ENCODE measurements at regions not wholly inside any gene's neighbourhood (a gene's known extent, or its start where the extent isn't known, plus 50 kb on each side); places are given as distances from the start of the nearest gene placed in this dataset.

DNA sequence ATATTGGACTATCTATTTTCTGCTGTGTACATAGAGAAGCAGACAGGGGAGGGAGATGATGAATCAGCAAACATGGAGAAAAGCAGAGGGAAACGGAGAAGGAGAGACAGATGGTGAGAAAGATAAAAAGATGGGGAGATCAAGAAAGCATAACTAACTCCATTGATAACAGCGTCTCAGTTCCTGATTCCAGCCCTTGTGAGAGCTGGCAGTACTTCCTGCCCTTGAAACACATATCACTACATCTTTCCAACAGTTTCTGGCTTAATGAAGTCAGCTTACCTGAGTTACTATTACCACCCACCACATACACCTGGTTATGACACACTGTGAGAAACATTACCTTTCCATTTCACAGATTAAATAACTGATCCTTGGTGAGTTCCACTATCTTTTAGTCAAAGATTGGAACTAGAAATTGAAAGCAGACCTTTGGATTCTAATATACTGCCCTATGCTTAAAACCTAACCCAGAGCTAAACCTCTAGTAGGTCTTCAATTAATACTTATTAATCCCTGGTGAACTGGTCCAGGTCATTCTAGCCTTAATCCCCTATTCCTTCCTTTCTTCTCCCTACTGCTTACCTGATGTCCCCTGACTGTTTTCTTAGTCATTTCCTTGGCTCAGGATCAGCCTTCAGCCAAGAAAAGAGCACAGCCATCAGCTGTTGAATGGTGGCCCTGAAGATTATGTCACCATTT is 346.6 kb upstream of the CCL2 start:
- DNase-seq: no peak
- peaks cover 1% of the 10 kb centered on the region for H3K27me3 Mint-ChIP-seq (ENCODE audit: unreplicated experiment)
- H3K36me3 Mint-ChIP-seq (ENCODE audit: unreplicated experiment): no peaks in the 10 kb centered on the region
- H3K4me3 Mint-ChIP-seq (ENCODE audit: unreplicated experiment): no peak overlapping the region
- H3K27ac Mint-ChIP-seq (ENCODE audit: unreplicated experiment): no peak overlapping the region
- TF ChIP-seq, protein P1, sequence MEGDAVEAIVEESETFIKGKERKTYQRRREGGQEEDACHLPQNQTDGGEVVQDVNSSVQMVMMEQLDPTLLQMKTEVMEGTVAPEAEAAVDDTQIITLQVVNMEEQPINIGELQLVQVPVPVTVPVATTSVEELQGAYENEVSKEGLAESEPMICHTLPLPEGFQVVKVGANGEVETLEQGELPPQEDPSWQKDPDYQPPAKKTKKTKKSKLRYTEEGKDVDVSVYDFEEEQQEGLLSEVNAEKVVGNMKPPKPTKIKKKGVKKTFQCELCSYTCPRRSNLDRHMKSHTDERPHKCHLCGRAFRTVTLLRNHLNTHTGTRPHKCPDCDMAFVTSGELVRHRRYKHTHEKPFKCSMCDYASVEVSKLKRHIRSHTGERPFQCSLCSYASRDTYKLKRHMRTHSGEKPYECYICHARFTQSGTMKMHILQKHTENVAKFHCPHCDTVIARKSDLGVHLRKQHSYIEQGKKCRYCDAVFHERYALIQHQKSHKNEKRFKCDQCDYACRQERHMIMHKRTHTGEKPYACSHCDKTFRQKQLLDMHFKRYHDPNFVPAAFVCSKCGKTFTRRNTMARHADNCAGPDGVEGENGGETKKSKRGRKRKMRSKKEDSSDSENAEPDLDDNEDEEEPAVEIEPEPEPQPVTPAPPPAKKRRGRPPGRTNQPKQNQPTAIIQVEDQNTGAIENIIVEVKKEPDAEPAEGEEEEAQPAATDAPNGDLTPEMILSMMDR (IDR thresholded peaks at IDR 0.05; ENCODE audit: partially characterized antibody, unreplicated experiment): no peak
- no peaks in the 10 kb centered on the region for H3K9me3 Mint-ChIP-seq (ENCODE audit: unreplicated experiment)
- no peaks in the 10 kb centered on the region for H3K4me1 Mint-ChIP-seq (ENCODE audit: low read depth, unreplicated experiment)

DNA sequence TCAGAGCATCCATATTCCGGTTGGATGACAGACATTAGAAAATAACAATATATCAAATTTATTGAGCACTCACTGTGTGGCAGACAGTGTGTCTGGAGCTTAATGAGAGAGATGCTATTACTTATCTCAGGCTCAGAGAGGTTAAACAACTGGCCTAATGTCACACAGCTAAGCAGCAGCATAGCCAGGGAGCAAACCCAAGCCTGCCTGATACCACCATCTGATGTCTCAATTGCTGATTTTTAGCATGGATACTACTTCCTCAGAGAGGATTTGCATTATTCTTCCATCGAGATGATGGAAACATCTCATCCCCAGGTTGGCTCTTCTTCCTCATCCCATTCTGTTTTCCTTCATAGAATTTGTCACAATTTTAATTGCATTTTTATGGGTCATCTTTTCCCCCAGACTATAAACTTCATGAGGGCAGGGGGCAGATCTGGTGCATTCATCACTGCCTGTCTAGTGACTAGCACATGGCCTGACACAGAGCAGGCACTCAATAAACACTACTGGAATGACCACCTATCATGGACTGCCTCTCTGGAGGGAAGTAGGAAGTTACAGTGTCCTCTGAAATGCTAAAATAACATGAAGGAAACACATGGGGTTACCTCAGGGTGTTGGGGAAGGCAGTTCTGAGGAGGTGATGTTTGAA is 344.8 kb upstream of the CCL2 start:
- no peaks in the 10 kb centered on the region for H3K36me3 Mint-ChIP-seq (ENCODE audit: unreplicated experiment)
- no peak overlapping the region for H3K4me3 Mint-ChIP-seq (ENCODE audit: unreplicated experiment)
- H3K27ac Mint-ChIP-seq (ENCODE audit: unreplicated experiment): no peak overlapping the region
- no peaks in the 10 kb centered on the region for H3K9me3 Mint-ChIP-seq (ENCODE audit: unreplicated experiment)
- no peaks in the 10 kb centered on the region for H3K4me1 Mint-ChIP-seq (ENCODE audit: low read depth, unreplicated experiment)
- no peak for DNase-seq
- TF ChIP-seq, protein P1 (IDR thresholded peaks at IDR 0.05; ENCODE audit: partially characterized antibody, unreplicated experiment): no peak
- H3K27me3 Mint-ChIP-seq (ENCODE audit: unreplicated experiment): peaks cover 1% of the 10 kb centered on the region

DNA sequence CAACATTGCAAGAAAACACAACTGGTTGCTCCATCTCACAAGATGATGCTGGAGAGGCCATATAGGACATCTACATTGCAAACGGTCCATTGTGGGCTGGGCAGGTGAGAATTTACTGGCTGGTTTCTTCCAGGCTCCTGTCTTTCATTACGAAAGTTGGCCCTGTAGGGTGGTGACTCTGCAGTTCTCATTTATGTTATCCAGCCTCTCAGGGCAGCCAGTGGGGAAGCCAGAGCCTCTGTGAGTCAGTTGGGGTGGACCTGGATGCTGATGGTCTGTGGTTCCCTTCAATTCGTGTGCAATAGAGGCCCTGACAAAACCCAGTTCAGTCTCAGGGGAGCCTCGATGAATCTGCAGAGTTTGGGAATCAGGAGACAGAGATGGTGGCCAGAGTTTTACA is 341.0 kb upstream of the CCL2 start:
- peaks cover 2% of the 10 kb centered on the region for H3K27me3 Mint-ChIP-seq (ENCODE audit: unreplicated experiment)
- peaks cover 3% of the 10 kb centered on the region for H3K9me3 Mint-ChIP-seq (ENCODE audit: unreplicated experiment)
- TF ChIP-seq, protein P1 (IDR thresholded peaks at IDR 0.05; ENCODE audit: partially characterized antibody, unreplicated experiment): no peak
- no peak for DNase-seq
- H3K4me1 Mint-ChIP-seq (ENCODE audit: low read depth, unreplicated experiment): no peaks in the 10 kb centered on the region
- no peak overlapping the region for H3K27ac Mint-ChIP-seq (ENCODE audit: unreplicated experiment)
- no peak overlapping the region for H3K4me3 Mint-ChIP-seq (ENCODE audit: unreplicated experiment)
- H3K36me3 Mint-ChIP-seq (ENCODE audit: unreplicated experiment): no peaks in the 10 kb centered on the region

DNA sequence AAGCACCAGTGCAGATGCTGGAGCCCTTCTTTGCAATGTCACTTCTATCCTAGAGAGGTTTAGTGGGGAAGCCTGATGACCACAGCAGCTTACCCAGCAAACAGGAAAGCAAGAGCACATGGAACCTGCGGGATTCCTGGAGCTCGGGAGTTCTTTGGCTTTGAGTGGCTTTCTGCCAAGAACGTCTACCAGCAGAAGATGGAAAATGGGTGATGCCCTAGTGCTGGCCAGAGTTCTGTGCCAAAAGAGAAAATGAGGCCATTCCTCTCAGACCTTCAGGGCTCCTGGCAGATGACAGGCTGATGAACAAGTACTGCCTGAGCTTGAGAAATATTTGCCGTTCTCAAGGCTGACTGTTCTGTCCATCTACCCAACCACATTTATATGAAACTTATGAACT is 332.1 kb upstream of the CCL2 start:
- DNase-seq: no peak
- H3K27ac Mint-ChIP-seq (ENCODE audit: unreplicated experiment): no peak overlapping the region
- H3K4me3 Mint-ChIP-seq (ENCODE audit: unreplicated experiment): no peak overlapping the region
- TF ChIP-seq, protein P1 (IDR thresholded peaks at IDR 0.05; ENCODE audit: partially characterized antibody, unreplicated experiment): no peak
- H3K4me1 Mint-ChIP-seq (ENCODE audit: low read depth, unreplicated experiment): peaks cover 12% of the 10 kb centered on the region
- H3K36me3 Mint-ChIP-seq (ENCODE audit: unreplicated experiment): no peaks in the 10 kb centered on the region
- peaks cover 2% of the 10 kb centered on the region for H3K9me3 Mint-ChIP-seq (ENCODE audit: unreplicated experiment)
- H3K27me3 Mint-ChIP-seq (ENCODE audit: unreplicated experiment): peaks cover 6% of the 10 kb centered on the region

DNA sequence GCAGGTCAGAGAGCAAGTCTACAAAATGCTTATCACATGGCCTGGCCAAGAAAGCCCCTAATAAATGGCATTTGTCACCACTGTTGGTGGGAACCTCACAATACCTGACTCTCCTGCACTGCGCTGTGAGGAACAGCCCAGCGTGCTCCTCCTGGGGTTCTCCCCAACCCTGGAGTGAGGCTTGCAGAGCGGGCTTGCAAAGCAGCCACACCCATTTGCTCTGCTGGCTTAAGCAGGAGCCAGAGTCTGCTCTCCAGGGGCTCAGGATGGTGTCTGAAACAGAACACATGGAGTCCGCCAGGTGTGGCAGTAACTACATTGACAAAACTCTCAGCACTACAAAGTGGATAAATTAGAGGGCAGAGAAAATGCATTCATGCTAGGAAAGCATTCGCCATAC is 331.0 kb upstream of the CCL2 start:
- Mint-ChIP-seq H3K36me3 (ENCODE audit: unreplicated experiment) (no peaks in the 10 kb centered on the region), H3K4me1 (ENCODE audit: low read depth, unreplicated experiment) (peaks cover 16% of the 10 kb centered on the region), H3K4me3 (ENCODE audit: unreplicated experiment) (no peak overlapping the region), H3K27me3 (ENCODE audit: unreplicated experiment) (peaks cover 6% of the 10 kb centered on the region), H3K27ac (ENCODE audit: unreplicated experiment) (peak overlapping the region; percentile 67), H3K9me3 (ENCODE audit: unreplicated experiment) (peaks cover 2% of the 10 kb centered on the region)
- TF ChIP-seq, protein P1 (IDR thresholded peaks at IDR 0.05; ENCODE audit: partially characterized antibody, unreplicated experiment): no peak
- DNase-seq: no peak

All from glutamatergic neuron (in vitro differentiated cells).